T-helper 1 cell treated with Interleukin-12 subunit alpha and Interleukin-12 subunit beta and Interleukin-4 antibody, amounts not matched to agents 30 μg/mL and 1 μg/mL, for 36 hours (primary cell): ENCODE measurements at regions not wholly inside any gene's neighbourhood (a gene's known extent, or its start where the extent isn't known, plus 50 kb on each side); places are given as distances from the start of the nearest gene placed in this dataset.
"Not testable (repeated sequence)": the region's sequence is repeated elsewhere in the genome, so short reads cannot be mapped to it uniquely, and the experiment has no call there.

ENCODE experiments used
- H3K27ac Mint-ChIP-seq: one replicate; pipeline ENCODE4 v1.8.0; 2021; ENCODE audit warnings: mild to moderate bottlenecking, mixed read lengths
- H3K27me3 Mint-ChIP-seq: one replicate; pipeline ENCODE4 v1.8.0; 2021; ENCODE audit warnings: low read depth, mixed read lengths
- H3K36me3 Mint-ChIP-seq: one replicate; pipeline ENCODE4 v1.8.0; 2021; ENCODE audit warnings: low read depth, mixed read lengths
- H3K4me1 Mint-ChIP-seq: one replicate; pipeline ENCODE4 v1.8.0; 2021; ENCODE audit warnings: low read depth, mixed read lengths
- H3K4me3 Mint-ChIP-seq: one replicate; pipeline ENCODE4 v1.8.0; 2021; ENCODE audit warnings: mild to moderate bottlenecking, moderate library complexity, mixed read lengths
- H3K9me3 Mint-ChIP-seq: one replicate; pipeline ENCODE4 v1.8.0; 2021; ENCODE audit warnings: mixed read lengths

DNA sequence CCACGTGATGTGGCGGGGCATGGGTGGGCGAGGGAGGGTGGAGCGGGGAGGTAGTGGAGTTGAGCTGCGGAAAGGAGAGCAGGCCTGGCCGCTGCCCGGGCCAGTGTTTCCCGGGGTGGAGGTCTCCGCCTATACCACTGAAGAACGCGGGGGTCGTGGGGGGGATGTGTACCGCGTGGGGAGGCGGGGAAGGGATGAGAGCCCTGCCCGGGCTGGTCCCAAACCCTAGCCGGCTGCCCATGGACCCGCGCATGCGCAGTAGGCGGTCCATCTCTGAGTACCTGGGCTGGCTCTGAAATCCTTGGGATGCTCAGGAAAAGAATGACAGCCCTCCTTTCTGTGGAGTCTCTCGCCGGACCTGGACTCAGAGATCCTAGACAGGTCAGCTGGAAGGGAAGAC, 3927.8 kb upstream of the OR11H1 start:
- not testable (repeated sequence) for H3K27ac Mint-ChIP-seq, H3K4me1 Mint-ChIP-seq, H3K4me3 Mint-ChIP-seq, H3K27me3 Mint-ChIP-seq, H3K36me3 Mint-ChIP-seq
- peaks cover 66% of the 10 kb centered on the region for H3K9me3 Mint-ChIP-seq

DNA sequence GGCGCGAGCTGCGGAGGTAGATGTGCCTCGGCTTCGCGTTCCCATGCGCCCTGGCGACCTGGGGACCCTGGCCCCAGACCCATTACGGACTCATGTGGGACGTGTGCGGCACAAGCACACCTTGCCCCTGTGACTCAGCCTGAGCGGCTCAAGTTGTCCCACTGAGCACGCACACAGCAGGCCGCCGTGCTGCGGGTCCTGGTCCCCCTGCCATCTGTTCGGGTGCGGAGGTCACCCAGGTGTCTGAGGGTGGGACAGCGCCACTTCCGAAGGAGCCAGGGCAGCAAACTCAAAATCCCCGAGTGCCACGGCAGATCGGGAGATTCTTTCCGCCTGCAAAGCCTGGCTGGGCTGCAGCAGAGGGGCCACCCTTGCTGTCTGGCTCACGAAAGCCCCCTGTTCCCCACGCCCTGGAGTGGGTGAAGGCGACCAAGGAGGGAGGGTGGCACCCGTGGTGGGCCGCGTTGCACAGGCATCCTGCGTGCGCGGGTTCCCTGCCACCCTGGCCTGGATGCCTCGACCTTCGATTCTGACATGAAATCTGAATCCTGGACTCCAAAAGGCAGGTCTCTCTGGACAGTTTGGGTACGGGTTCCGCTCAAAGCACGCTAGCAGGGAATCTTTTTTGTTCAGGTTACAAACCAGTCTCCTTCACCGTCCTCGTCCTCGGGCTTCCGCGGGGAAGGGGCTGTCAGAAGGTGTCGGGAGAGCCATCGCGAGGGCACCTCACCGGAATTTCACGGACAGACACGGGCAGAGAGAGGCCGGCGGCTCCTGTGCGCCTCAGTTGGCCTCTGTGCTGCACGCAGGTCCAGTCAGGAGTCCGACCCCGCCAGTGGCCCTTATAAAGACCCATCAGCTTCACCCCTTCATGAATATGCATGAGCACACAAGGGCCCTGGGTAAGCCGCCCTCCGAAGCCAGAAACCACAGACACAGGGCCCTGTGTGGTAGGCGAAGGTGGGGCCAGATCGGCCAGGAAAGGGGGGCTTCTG, 3926.8 kb upstream of the OR11H1 start:
- H3K4me3 Mint-ChIP-seq, H3K27me3 Mint-ChIP-seq, H3K27ac Mint-ChIP-seq, H3K4me1 Mint-ChIP-seq, H3K36me3 Mint-ChIP-seq: not testable (repeated sequence)
- H3K9me3 Mint-ChIP-seq: peaks cover 71% of the 10 kb centered on the region

DNA sequence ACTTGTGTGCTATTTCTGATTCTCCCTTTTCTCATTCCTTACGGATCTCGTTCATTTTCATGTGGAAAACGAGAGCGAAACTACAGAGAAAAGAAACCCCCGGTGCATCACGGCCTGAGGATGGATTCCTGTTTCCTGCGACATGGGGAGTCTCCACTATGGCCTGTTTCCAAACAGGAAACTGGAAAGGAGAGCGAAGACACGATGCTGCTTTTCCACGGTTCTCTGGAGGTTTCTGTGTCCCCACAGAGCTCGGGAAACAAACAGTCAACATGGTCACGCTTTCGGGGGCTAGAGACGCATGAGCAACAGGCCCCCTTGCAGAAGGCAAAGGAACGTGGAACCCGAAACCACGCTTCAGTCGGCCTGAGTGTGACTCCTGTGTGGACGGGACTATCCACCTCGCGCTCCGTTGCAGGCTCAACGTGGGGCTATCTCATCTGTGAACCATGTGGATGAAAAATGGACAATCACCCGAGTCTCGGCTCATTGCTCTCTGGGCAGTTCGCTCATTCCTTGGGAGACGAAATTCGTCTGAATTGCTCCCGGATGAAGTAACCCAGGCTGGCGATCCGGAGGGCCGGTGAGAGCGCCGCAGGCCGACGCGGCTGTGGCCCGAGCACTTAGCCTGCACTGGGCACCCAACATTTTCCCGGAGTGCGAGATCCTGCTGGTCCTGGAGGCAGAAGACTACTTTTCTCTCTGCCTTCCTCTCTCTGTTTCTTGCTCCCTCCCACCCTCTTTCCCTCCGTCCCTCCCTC, 3923.2 kb upstream of the OR11H1 start:
- H3K4me3 Mint-ChIP-seq, H3K27me3 Mint-ChIP-seq, H3K36me3 Mint-ChIP-seq, H3K27ac Mint-ChIP-seq, H3K4me1 Mint-ChIP-seq: not testable (repeated sequence)
- peaks cover 76% of the 10 kb centered on the region for H3K9me3 Mint-ChIP-seq

DNA sequence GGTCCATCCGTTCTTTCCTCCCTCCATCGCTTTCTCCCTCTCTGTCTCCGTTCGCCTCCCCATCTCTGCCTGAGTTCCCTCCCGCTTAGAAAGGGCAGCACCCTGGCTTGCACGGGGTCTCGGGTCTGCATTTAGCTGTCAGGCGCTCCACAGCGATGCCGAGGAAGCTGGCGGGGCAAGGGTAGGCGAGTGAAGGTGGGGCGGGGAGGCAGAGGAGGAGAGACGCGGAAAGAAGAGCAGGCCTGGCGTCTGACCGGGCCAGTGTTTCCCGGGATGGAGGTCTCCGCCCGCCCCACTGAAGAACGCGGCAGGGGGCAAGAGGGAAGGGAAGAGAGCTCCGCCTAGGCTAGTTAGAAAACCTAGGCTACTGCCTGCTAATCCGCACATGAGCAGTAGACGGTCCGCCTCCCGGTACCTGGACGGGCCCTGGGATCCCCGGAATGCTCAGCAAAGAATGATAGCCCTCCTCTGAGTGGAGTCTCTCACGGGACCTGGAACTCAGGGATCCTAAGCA, 3922.5 kb upstream of the OR11H1 start:
- Mint-ChIP-seq H3K36me3 (no peaks in the 10 kb centered on the region), H3K27me3 (no peaks in the 10 kb centered on the region), H3K9me3 (peaks cover 79% of the 10 kb centered on the region), H3K4me1 (no peaks in the 10 kb centered on the region), H3K4me3 (no peak overlapping the region), H3K27ac (no peak overlapping the region)

DNA sequence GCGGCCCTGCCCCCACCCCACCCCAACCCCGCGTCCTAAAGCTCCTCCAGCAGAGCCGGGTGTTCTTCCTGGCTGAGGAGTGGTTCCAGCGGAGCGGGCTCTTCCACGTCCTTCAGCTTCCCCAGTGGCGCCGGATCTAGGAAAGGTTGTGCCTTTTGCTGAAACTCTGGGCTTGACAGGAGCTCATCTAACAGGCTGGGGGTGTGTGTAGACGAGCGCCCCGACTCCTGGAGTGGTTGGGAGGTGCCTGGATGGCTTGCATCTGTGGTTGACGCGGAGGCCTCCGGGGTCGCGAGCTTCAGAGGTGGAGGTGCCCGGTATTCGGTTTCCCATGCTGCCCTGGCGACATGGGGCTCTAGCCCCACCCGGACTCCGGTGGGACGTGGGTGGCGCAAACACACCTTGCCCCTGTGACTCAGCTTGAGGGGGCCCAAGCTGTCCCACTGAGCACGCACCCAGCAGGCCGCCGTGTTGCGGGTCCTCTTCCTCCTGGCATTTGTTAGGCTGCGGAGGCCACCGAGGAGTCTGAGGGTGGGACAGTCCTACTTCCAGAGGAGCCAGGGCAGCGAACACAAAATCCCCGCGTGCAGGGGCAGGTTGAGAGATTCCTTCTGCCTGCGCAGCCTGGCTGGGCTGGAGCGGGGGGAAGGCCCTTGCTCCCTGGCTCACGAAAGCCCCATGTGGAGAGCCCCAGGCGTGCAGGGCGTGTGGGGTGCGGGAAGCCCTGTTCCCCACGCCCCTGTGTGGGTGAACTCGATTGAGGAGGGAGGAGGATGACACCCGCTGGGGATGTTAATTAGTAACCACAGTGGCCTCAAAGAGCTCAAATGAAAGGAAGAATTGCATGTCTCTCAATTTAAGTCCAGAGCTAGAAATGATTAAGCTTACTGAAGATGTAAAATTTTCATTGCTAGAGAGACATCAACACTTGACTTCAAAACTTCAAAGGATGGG, 3921.7 kb upstream of the OR11H1 start:
- H3K4me1 Mint-ChIP-seq, H3K27me3 Mint-ChIP-seq, H3K27ac Mint-ChIP-seq, H3K4me3 Mint-ChIP-seq, H3K36me3 Mint-ChIP-seq: not testable (repeated sequence)
- peaks cover 83% of the 10 kb centered on the region for H3K9me3 Mint-ChIP-seq

DNA sequence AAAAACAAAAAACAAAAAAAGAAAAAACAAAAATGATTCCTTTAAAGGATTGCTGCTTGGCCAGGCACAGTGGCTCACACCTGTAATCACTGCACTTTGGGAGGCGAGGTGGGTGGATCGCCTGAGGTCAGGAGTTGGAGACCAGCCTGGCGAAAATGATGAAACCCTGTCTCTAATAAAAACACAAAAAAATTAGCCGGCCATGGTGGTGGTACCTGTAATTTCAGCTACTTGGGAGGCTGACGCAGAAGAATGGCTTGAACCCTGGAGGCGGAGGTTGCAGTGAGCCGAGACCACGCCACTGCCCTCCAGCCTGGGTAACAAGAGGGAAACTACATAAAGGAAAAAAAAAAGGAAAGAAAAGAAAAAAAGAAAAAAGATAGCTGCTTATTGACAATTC, 3920.8 kb upstream of the OR11H1 start:
- H3K36me3 Mint-ChIP-seq, H3K4me1 Mint-ChIP-seq: not testable (repeated sequence)

DNA sequence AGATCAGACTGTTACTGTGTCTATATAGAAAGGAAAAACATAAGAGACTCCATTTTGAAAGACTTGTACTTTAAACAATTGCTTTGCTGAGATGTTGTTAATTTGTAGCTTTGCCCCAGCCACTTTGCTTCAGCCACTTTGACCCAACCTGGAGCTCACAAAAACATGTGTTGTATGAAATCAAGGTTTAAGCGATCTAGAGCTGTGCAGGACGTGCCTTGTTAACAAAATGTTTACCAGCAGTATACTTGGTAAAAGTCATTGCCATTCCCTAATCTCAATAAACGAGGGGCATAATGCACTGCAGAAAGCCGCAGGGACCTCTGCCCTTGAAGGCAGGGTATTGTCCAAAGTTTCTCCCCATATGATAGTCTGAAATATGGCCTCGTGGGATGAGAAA, 3919.5 kb upstream of the OR11H1 start:
- H3K27ac Mint-ChIP-seq, H3K27me3 Mint-ChIP-seq, H3K36me3 Mint-ChIP-seq, H3K4me1 Mint-ChIP-seq, H3K4me3 Mint-ChIP-seq: not testable (repeated sequence)
- peaks cover 82% of the 10 kb centered on the region for H3K9me3 Mint-ChIP-seq

More for the DNA sequence above, 3920.8 kb upstream of the OR11H1 start:
- not testable (repeated sequence) for H3K27ac Mint-ChIP-seq, H3K27me3 Mint-ChIP-seq, H3K4me3 Mint-ChIP-seq
- H3K9me3 Mint-ChIP-seq: peaks cover 83% of the 10 kb centered on the region

DNA sequence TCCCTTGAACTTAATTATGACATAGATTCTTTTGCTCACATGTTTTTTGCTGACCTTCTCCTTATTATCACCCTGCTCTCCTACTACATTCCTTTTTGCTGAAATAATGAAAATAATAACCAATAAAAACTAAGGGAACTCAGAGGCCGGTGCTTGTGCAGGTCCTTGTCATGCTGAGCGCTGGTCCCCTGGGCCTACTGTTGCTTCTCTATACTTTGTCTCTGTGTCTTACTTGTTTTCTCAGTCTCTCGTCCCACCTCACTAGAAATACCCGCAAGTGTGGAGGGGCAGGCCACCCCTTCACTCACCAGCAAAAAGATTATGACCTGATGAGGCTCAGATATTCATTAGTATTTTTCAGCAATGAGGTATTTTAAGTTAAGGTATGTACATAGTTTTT, 3918.8 kb upstream of the OR11H1 start:
- not testable (repeated sequence) for H3K4me1 Mint-ChIP-seq, H3K27me3 Mint-ChIP-seq, H3K4me3 Mint-ChIP-seq, H3K27ac Mint-ChIP-seq, H3K36me3 Mint-ChIP-seq
- H3K9me3 Mint-ChIP-seq: peaks cover 82% of the 10 kb centered on the region

DNA sequence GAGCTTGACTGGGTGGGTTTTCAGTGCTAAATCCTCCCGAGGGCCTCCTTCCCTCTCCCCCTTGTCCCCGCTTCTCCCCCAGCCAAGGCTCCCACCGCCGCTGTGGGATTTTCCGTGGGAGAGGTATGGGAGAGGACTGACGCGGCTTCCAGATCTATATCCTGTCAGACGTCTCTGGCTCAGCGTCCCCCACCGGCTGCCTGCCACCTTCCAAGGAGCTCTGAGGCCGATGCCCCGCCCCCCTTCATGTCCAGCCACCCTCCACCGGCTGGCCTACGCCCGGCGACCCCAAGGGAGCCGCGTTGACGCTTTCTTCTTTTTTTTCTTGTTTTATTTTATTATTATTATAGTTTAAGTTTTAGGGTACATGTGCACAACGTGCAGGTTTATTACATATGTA, 3916.7 kb upstream of the OR11H1 start:
- peaks cover 11% of the 10 kb centered on the region for H3K36me3 Mint-ChIP-seq
- H3K4me3 Mint-ChIP-seq, H3K27ac Mint-ChIP-seq, H3K27me3 Mint-ChIP-seq, H3K4me1 Mint-ChIP-seq: not testable (repeated sequence)
- peaks cover 77% of the 10 kb centered on the region for H3K9me3 Mint-ChIP-seq

DNA sequence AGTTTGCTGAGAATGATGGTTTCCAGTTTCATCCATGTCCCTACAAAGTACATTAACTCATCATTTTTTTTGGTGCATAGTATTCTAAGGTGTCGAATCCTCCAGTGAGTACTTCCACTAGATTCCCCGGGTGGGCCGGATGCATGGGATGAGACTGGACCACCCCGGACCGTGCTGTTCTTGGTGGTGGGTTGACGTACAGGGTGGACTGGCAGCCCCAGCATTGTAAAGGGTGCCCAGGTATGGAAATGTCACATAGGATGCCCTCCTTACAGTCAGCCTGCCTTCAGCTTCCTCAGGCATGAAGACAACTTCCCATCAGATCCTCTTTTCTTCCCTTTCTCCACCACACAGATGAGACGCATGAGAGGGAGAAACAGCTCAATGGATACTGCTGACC, 3916.1 kb upstream of the OR11H1 start:
- not testable (repeated sequence) for H3K27me3 Mint-ChIP-seq
- Mint-ChIP-seq H3K9me3 (peaks cover 80% of the 10 kb centered on the region), H3K36me3 (peaks cover 12% of the 10 kb centered on the region)

DNA sequence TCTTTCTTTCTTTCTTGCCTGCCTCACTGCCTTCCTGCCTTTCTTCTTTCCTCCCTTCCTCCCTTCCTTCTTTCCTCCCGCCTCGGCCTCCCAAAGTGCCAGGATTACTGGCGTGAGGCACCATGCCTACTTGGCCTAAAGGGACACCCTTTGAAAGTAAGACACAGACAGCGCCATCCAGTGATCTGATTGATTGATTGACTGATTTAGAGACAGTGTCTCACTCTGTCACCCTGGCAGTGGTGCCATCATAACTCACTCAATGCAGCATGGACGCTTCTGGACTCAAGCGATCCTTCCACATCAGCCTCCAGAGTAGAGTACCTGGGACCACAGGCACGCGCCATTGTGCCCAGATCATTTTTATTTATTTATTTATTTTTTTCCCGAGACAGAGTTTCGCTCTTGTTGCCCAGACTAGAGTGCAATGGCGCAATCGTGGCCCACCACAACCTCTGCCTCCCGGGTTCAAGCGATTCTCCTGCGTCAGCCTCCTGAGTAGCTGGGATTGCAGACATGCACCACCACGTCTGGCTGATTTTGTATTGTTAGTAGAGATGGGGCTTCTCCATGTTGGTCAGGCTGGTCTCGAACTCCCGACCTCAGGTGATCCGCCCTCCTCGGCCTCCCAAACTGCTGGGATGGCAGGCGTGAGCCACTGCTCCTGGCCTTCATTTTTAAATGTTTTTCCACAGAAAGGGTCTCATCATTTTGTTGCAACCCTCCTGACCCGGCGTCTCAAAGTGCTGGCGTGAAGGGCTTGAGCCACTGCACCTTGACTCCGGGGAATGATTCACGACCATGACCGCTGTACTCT, 3914.7 kb upstream of the OR11H1 start:
- not testable (repeated sequence) for H3K4me1 Mint-ChIP-seq, H3K4me3 Mint-ChIP-seq, H3K27me3 Mint-ChIP-seq, H3K27ac Mint-ChIP-seq
- Mint-ChIP-seq H3K36me3 (peaks cover 19% of the 10 kb centered on the region), H3K9me3 (peaks cover 78% of the 10 kb centered on the region)

More for the DNA sequence above, 3916.1 kb upstream of the OR11H1 start:
- H3K4me3 Mint-ChIP-seq, H3K27ac Mint-ChIP-seq, H3K4me1 Mint-ChIP-seq: not testable (repeated sequence)

DNA sequence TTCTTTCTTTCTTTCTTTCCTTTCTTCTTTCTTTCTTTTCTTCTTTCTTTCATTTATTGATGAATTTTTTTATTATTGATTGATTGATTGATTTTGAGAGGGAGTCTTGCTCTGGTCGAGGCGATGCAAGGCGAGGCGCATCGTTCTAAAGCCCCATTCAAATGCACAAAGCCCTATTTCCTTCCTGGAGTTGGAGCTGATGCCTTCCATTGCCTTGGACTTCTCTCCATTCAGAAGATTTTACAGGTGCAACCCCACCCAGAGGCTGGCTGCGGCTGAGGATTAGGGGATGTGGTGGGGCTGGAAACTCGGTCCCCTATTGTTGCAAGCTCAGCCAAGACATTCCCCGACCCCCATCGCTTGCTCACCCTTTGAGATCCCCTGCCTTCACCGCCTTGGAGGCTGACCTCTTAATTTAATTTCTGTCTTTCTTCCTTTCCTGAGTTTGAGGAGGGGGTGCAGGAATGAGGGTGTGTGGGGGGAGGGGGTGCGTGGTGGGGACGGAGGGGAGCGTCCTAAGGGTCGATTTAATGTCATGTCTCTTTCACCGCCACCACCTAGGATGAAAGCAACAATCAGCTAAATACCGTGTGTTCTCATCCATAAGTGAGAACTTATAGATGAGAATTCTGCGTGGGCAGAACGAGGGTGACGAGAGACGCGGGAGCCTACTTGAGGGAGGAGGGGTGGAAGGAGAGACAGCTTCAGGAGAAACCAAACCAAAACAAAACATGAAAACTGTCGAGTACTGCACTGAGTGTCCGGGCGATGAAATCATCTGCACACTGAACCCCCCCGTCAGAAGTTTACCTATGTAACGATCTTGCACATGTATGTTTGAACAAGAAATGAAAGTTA, 3913.9 kb upstream of the OR11H1 start:
- no peaks in the 10 kb centered on the region for H3K27me3 Mint-ChIP-seq
- H3K4me3 Mint-ChIP-seq: no peak overlapping the region
- H3K9me3 Mint-ChIP-seq: peaks cover 77% of the 10 kb centered on the region
- H3K36me3 Mint-ChIP-seq: peaks cover 19% of the 10 kb centered on the region
- no peak overlapping the region for H3K27ac Mint-ChIP-seq
- no peaks in the 10 kb centered on the region for H3K4me1 Mint-ChIP-seq
